ENCODE measurements at regions not wholly inside any gene's neighbourhood (a gene's known extent, or its start where the extent isn't known, plus 50 kb on each side); places are given as distances from the start of the nearest gene placed in this dataset.

DNA sequence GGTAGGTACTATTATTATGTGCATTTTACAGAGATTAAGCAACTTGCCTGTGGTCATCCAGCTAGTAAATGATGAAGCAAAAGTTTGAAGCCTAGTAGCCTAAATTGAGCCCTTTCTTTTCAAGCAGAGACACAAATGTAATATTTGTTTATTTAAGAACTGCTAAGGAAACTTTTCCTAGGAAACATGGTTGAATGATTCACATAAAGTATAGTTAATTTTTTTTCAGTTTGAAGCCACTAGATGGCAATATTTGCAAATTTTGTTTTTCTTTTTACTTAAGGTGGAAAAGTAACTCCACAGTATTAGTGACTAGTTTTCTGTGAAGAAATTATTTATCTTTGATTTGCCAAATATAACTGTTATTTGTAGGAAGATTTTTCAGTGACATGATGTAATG is 52.8 kb upstream of the ANKRD17 start:
- Histone ChIP-seq H4K91ac (replicated peaks; ENCODE audit: insufficient read length, low read length) (no peak overlapping the region), H2BK20ac (ENCODE audit: low read length) (no peak overlapping the region), H3K18ac (ENCODE audit: extremely low read depth, low read length) (no peak overlapping the region), H2BK120ac (replicated peaks; ENCODE audit: low read depth, low read length) (no peak overlapping the region), H3K27me3 (replicated peaks in 1 of 4; ENCODE audit: control insufficient read depth in 3 of 4, extremely low read depth in 1 of 4, insufficient read depth in 3 of 4, low read length in 3 of 4) (no peaks in the 10 kb centered on the region), H4K20me1 (replicated peaks in 1 of 2; ENCODE audit: control insufficient read depth in 1 of 2, insufficient read depth in 2 of 2, low read length in 2 of 2) (no peaks in the 10 kb centered on the region), H3K79me1 (ENCODE audit: low read depth, low read length) (no peaks in the 10 kb centered on the region), H3K4me3 (ENCODE audit: extremely low read depth in 1 of 4, insufficient read depth in 2 of 4, low read depth in 3 of 4, low read length in 4 of 4) (no peak overlapping the region), H3K23ac (ENCODE audit: insufficient read length) (no peak overlapping the region), H3K4ac (replicated peaks; ENCODE audit: insufficient read length, low read depth, low read length) (no peak overlapping the region), H4K5ac (ENCODE audit: insufficient read length, low read depth, low read length) (no peak overlapping the region), H2BK5ac (ENCODE audit: low read depth, low read length) (no peak overlapping the region), H3K79me2 (ENCODE audit: control insufficient read depth in 1 of 2, insufficient read depth in 2 of 2, low read length in 2 of 2) (no peaks in the 10 kb centered on the region), H3K4me1 (replicated peaks in 1 of 4; ENCODE audit: control insufficient read depth in 3 of 4, insufficient read depth in 4 of 4, low read length in 3 of 4) (no peaks in the 10 kb centered on the region), H4K8ac (ENCODE audit: extremely low read depth, insufficient read depth, low read length) (no peak overlapping the region), H3K4me2 (ENCODE audit: insufficient read depth in 1 of 2, low read depth in 2 of 2, low read length in 2 of 2) (no peak overlapping the region), H3K9me3 (ENCODE audit: insufficient read depth in 2 of 2, low read depth in 1 of 2, low read length in 1 of 2) (no peaks in the 10 kb centered on the region), H2BK12ac (ENCODE audit: low read depth, low read length) (no peak overlapping the region), H2AFZ (ENCODE audit: low read length) (no peak overlapping the region), H2BK15ac (ENCODE audit: low read length) (no peak overlapping the region), H2AK5ac (ENCODE audit: low read depth, low read length) (no peak overlapping the region), H3K14ac (ENCODE audit: insufficient read length) (no peak overlapping the region), H3K27ac (ENCODE audit: low read depth, low read length) (no peak overlapping the region), H3K23me2 (ENCODE audit: low read depth, low read length) (no peaks in the 10 kb centered on the region), H3K9ac (replicated peaks in 1 of 4; ENCODE audit: extremely low read depth in 1 of 4, low read depth in 3 of 4, low read length in 3 of 4) (no peak overlapping the region), H3K36me3 (ENCODE audit: control insufficient read depth in 2 of 4, insufficient read depth in 4 of 4, low read length in 3 of 4) (no peaks in the 10 kb centered on the region), H3K56ac (replicated peaks; ENCODE audit: insufficient read length, low read depth, low read length) (no peak overlapping the region)
- ChIA-PET POLR2A (ENCODE audit: partially characterized antibody) (interaction anchor here (0.7 to 1.2 kb wide), 2 partner anchors 46 to 52 kb away, joined by 3 read pairs; no protein-coding TSS in a partner anchor), CTCF (ENCODE audit: partially characterized antibody) (interaction anchor here (0.7 to 4.3 kb wide), 10 partner anchors 12 to 549 kb away, joined by 3 to 27 read pairs (median 4); no protein-coding TSS in a partner anchor)
- DNase-seq (ENCODE audit: low read depth in 1 of 2, low spot score in 2 of 2) (no peak), FAIRE-seq (no peak)
- TF ChIP-seq RAD21 (IDR thresholded peaks at IDR 0.05 in 1 of 2, conservative IDR thresholded peaks at IDR 0.05 in 1 of 2; ENCODE audit: low read depth in 2 of 2, low read length in 2 of 2) (peak in 1 of 2 experiments; percentile 24; a peak in 2 of 4 replicates), NRF1 (IDR thresholded peaks at IDR 0.05; ENCODE audit: low read depth, low read length) (no peak), TAF7 (optimal IDR thresholded peaks at IDR 0.05; ENCODE audit: borderline replicate concordance, low read depth, low read length) (no peak), POLR2AphosphoS5 (IDR thresholded peaks at IDR 0.05; ENCODE audit: low read depth, low read length) (no peak)
